NT2/D1 (cell line): ENCODE measurements at regions not wholly inside any gene's neighbourhood (a gene's known extent, or its start where the extent isn't known, plus 50 kb on each side); places are given as distances from the start of the nearest gene placed in this dataset.

Source experiments
- DNase-seq: peaks from one replicate; pipeline ENCODE4 v3.0.0-alpha.2; 2011; ENCODE audit warnings: low read depth, low spot score
- H3K27me3 ChIP-seq: 2 replicates; pipeline ENCODE4 v1.6.0; 2011; ENCODE audit warnings: mild to moderate bottlenecking; ENCODE audit not compliant: insufficient read length, insufficient read depth
- H3K36me3 ChIP-seq: 2 replicates; pipeline ENCODE4 v1.6.1; 2011; ENCODE audit warnings: mild to moderate bottlenecking, low read length, mixed read lengths; ENCODE audit not compliant: insufficient read depth, insufficient read length
- H3K4me1 ChIP-seq: 2 replicates; pipeline ENCODE4 v1.5.1; 2011; ENCODE audit not compliant: insufficient read depth, insufficient read length
- H3K4me3 ChIP-seq: 2 replicates; pipeline ENCODE4 v1.5.1; 2011; ENCODE audit warnings: low read depth; ENCODE audit not compliant: insufficient read length
- H3K9ac ChIP-seq: 2 replicates; pipeline ENCODE4 v1.6.0; 2011; ENCODE audit warnings: low read depth; ENCODE audit not compliant: insufficient read length
- H3K9me3 ChIP-seq: 2 replicates; pipeline ENCODE4 v1.5.1; 2011; ENCODE audit warnings: mild to moderate bottlenecking, low read length; ENCODE audit not compliant: insufficient read depth
- SUZ12 ChIP-seq: IDR thresholded peaks from 2 replicates; pipeline ENCODE4 v1.6.1; 2011; ENCODE audit not compliant: insufficient read length, insufficient read depth; ENCODE audit errors: extremely low read depth
- YY1 ChIP-seq: IDR thresholded peaks from 2 replicates; pipeline ENCODE4 v1.6.1; 2011; ENCODE audit not compliant: insufficient read length, insufficient read depth
- ZNF274 ChIP-seq: IDR thresholded peaks from 2 replicates; pipeline ENCODE4 v1.6.1; 2011; ENCODE audit warnings: mild to moderate bottlenecking, low read depth, low read length

GRCh38 chr11:33557201-33557600 lies 143.4 kb downstream of the C11orf91 start:
- H3K36me3 ChIP-seq, result no peaks in the 10 kb centered on the region
- no peak for TF ChIP-seq YY1
- no peak for TF ChIP-seq SUZ12
- no peak for TF ChIP-seq ZNF274
- H3K4me1 ChIP-seq, result no peaks in the 10 kb centered on the region
- H3K27me3 ChIP-seq, result no peaks in the 10 kb centered on the region
- no peak overlapping the region for H3K9ac ChIP-seq
- no peak for DNase-seq
- no peak overlapping the region for H3K4me3 ChIP-seq
- H3K9me3 ChIP-seq, result no peaks in the 10 kb centered on the region

GRCh38 chr11:33554219-33554618 lies 146.4 kb downstream of the C11orf91 start:
- H3K4me3 ChIP-seq, result no peak overlapping the region
- no peaks in the 10 kb centered on the region for H3K9me3 ChIP-seq
- no peak overlapping the region for H3K9ac ChIP-seq
- no peaks in the 10 kb centered on the region for H3K4me1 ChIP-seq
- H3K27me3 ChIP-seq, result no peaks in the 10 kb centered on the region
- TF ChIP-seq SUZ12 (no peak), ZNF274 (no peak), YY1 (no peak)
- DNase-seq, result no peak
- H3K36me3 ChIP-seq, result no peaks in the 10 kb centered on the region

GRCh38 chr11:33553486-33553885 lies 147.1 kb downstream of the C11orf91 start:
- H3K9me3 ChIP-seq, result no peaks in the 10 kb centered on the region
- no peak overlapping the region for H3K9ac ChIP-seq
- no peak for DNase-seq
- no peak for TF ChIP-seq YY1
- no peak for TF ChIP-seq ZNF274
- TF ChIP-seq SUZ12, result no peak
- no peaks in the 10 kb centered on the region for H3K36me3 ChIP-seq
- no peaks in the 10 kb centered on the region for H3K27me3 ChIP-seq
- no peaks in the 10 kb centered on the region for H3K4me1 ChIP-seq
- H3K4me3 ChIP-seq, result no peak overlapping the region

DNA sequence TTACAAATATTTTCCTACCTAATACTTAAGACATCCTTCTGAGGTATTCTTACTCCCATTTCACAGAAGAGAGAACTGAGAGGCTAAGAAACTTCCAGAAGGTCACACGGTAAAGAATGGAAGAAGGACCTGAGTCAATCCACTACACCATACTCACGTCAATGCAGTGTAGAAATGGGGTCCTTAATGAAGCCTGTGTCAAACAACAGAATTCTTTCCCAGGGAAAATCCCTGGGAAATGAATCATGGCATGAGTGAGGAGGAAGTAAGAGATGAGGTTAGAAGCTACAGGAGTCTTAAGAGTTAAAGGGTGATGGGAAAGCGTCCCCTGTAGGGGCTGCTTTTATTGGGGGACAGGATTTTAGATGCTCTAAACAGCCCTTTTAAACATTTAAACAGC lies 147.9 kb downstream of the C11orf91 start:
- no peak overlapping the region for H3K4me3 ChIP-seq

GRCh38 chr11:33551051-33551450 lies 149.6 kb downstream of the C11orf91 start:
- Histone ChIP-seq H3K9ac (no peak overlapping the region), H3K27me3 (no peaks in the 10 kb centered on the region), H3K36me3 (no peaks in the 10 kb centered on the region), H3K4me3 (no peak overlapping the region), H3K9me3 (no peaks in the 10 kb centered on the region), H3K4me1 (no peaks in the 10 kb centered on the region)
- TF ChIP-seq ZNF274 (no peak), SUZ12 (no peak), YY1 (no peak)
- no peak for DNase-seq

More for the DNA sequence above, 147.9 kb downstream of the C11orf91 start:
- no peaks in the 10 kb centered on the region for H3K36me3 ChIP-seq
- no peak for DNase-seq
- H3K27me3 ChIP-seq, result no peaks in the 10 kb centered on the region
- no peaks in the 10 kb centered on the region for H3K9me3 ChIP-seq
- H3K4me1 ChIP-seq, result no peaks in the 10 kb centered on the region
- TF ChIP-seq SUZ12 (no peak), ZNF274 (no peak), YY1 (no peak)
- H3K9ac ChIP-seq, result no peak overlapping the region

DNA sequence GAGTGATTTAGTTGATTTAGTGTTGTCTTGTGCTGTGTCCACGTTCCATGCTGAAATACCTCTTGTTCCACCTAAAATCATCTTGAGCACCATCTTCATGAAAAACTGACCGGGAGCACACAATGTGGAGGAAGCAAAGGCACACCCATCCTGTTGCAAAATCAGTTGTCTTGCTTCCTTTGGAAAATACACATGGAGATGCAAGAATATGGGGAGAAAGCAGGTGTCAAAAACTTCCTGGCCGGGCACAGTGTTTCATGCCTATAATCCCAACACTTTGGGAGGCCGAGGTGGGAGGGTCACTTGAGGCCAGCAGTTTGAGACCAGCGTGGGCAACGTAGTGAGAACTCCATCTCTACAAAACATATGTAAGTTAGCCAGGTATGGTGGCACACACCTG lies 151.1 kb downstream of the C11orf91 start:
- DNase-seq, result no peak
- Histone ChIP-seq H3K27me3 (no peaks in the 10 kb centered on the region), H3K4me1 (no peaks in the 10 kb centered on the region), H3K9me3 (no peaks in the 10 kb centered on the region), H3K9ac (no peak overlapping the region), H3K4me3 (no peak overlapping the region), H3K36me3 (no peaks in the 10 kb centered on the region)
- no peak for TF ChIP-seq SUZ12

DNA sequence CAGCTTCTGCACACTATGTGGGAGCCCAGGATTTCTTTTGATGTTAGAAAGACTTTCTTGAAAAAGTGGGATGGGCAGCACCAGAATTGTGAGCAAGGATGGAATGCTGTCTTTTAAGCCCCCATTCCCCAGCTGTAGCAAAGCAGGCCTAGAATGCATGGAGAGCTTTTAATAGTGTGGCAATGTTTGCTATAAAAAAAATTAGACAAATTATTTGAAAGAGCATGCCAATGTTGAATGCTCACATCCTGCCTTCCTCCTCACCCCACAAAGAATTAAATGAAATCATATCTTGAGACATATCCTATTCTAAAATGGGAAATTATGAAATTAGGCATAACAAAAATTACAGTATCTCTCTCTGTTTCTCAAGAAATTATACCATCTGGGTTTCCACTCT lies 154.7 kb downstream of the C11orf91 start:
- no peak for DNase-seq
- Histone ChIP-seq H3K9ac (no peak overlapping the region), H3K27me3 (no peaks in the 10 kb centered on the region), H3K4me1 (no peaks in the 10 kb centered on the region), H3K36me3 (no peaks in the 10 kb centered on the region), H3K9me3 (no peaks in the 10 kb centered on the region), H3K4me3 (no peak overlapping the region)
- no peak for TF ChIP-seq YY1
- no peak for TF ChIP-seq SUZ12
- no peak for TF ChIP-seq ZNF274
